Trophoblast cell (in vitro differentiated cells and primary cell): ENCODE measurements at regions not wholly inside any gene's neighbourhood (a gene's known extent, or its start where the extent isn't known, plus 50 kb on each side); places are given as distances from the start of the nearest gene placed in this dataset.

ENCODE experiments used
- DNase-seq, 2 donors: peaks; one replicate each; pipeline ENCODE4 v3.0.0-alpha.2; 2016
- H2AFZ ChIP-seq: 2 replicates; pipeline ENCODE4 v1.6.1; 2013; ENCODE audit warnings: low read length, moderate library complexity, mild to moderate bottlenecking; ENCODE audit not compliant: insufficient read depth, poor library complexity
- H2AK5ac ChIP-seq: 2 replicates; pipeline ENCODE4 v1.6.1; 2013; ENCODE audit warnings: mild to moderate bottlenecking, low read length
- H2BK120ac ChIP-seq: 2 replicates; pipeline ENCODE4 v1.6.1; 2013; ENCODE audit warnings: low read length, mild to moderate bottlenecking, moderate library complexity; ENCODE audit not compliant: insufficient read depth, poor library complexity
- H2BK12ac ChIP-seq: 2 replicates; pipeline ENCODE4 v1.6.1; 2013; ENCODE audit warnings: mild to moderate bottlenecking, low read length, moderate library complexity
- H2BK5ac ChIP-seq: 2 replicates; pipeline ENCODE4 v1.6.1; 2013; ENCODE audit warnings: low read length, low read depth, moderate library complexity, mild to moderate bottlenecking; ENCODE audit not compliant: poor library complexity
- H3K14ac ChIP-seq: 2 replicates; pipeline ENCODE4 v1.6.1; 2013; ENCODE audit warnings: mild to moderate bottlenecking, low read length
- H3K18ac ChIP-seq: 2 replicates; pipeline ENCODE4 v1.6.1; 2013; ENCODE audit warnings: mild to moderate bottlenecking, low read length
- H3K23ac ChIP-seq: 2 replicates; pipeline ENCODE4 v1.6.1; 2013; ENCODE audit warnings: low read length
- H3K27ac ChIP-seq: 2 replicates; pipeline ENCODE4 v1.5.1; 2013; ENCODE audit warnings: low read depth, mild to moderate bottlenecking, inconsistent platforms, low read length, moderate library complexity
- H3K27me3 ChIP-seq: 2 replicates; pipeline ENCODE4 v1.6.1; 2013; ENCODE audit warnings: inconsistent platforms, mild to moderate bottlenecking, low read length, moderate library complexity; ENCODE audit not compliant: insufficient read depth
- H3K36me3 ChIP-seq, 2 experiments: 1 replicate in 1 of 2; 2 replicates in 1 of 2; pipeline ENCODE4 v1.6.1; 2013; ENCODE audit warnings: low read length in 2 of 2, mild to moderate bottlenecking in 2 of 2, moderate library complexity in 1 of 2; ENCODE audit not compliant: insufficient read depth in 2 of 2, control insufficient read depth in 1 of 2
- H3K4ac ChIP-seq: 2 replicates; pipeline ENCODE4 v1.6.1; 2013; ENCODE audit warnings: low read depth, mild to moderate bottlenecking, low read length, moderate library complexity
- H3K4me1 ChIP-seq, 2 experiments: 1 replicate in 1 of 2; 2 replicates in 1 of 2; pipeline ENCODE4 v1.6.1; 2013; ENCODE audit warnings: low read length in 2 of 2, mild to moderate bottlenecking in 2 of 2, moderate library complexity in 1 of 2; ENCODE audit not compliant: insufficient read depth in 2 of 2, control insufficient read depth in 1 of 2
- H3K4me2 ChIP-seq: 2 replicates; pipeline ENCODE4 v1.6.1; 2013; ENCODE audit warnings: inconsistent platforms, mild to moderate bottlenecking, low read length, moderate library complexity
- H3K4me3 ChIP-seq: 2 replicates; pipeline ENCODE4 v1.5.1; 2013; ENCODE audit warnings: mild to moderate bottlenecking, low read depth, low read length, inconsistent platforms
- H3K79me1 ChIP-seq: one replicate; pipeline ENCODE4 v1.6.1; 2013; ENCODE audit warnings: low read length
- H3K79me2 ChIP-seq: 2 replicates; pipeline ENCODE4 v1.6.1; 2013; ENCODE audit warnings: low read length, mild to moderate bottlenecking; ENCODE audit not compliant: control insufficient read depth, insufficient read depth, poor library complexity
- H3K9ac ChIP-seq: 2 replicates; pipeline ENCODE4 v1.6.1; 2013; ENCODE audit warnings: mild to moderate bottlenecking, low read length
- H3K9me3 ChIP-seq: 2 replicates; pipeline ENCODE4 v1.6.1; 2013; ENCODE audit warnings: low read depth, mild to moderate bottlenecking, control low read depth, inconsistent platforms, low read length; ENCODE audit not compliant: insufficient read depth
- H4K12ac ChIP-seq: 2 replicates; pipeline ENCODE4 v1.6.1; 2013; ENCODE audit warnings: low read depth, mild to moderate bottlenecking, low read length, moderate library complexity
- H4K8ac ChIP-seq: 2 replicates; pipeline ENCODE4 v1.6.1; 2013; ENCODE audit warnings: low read depth, mild to moderate bottlenecking, low read length, moderate library complexity
- H4K91ac ChIP-seq: one replicate; pipeline ENCODE4 v1.6.1; 2013; ENCODE audit warnings: low read depth, mild to moderate bottlenecking, low read length, moderate library complexity
- WGBS: extraction: QIAGEN DNeasy Blood & Tissue Kit; methylation state at CpG from one replicate; pipeline ENCODE4 v1.1.7; 2013; ENCODE audit warnings: missing lambda C conversion rate; ENCODE audit not compliant: insufficient read length, insufficient coverage; ENCODE audit errors: extremely low coverage; 5-methylcytosine and 5-hydroxymethylcytosine counted together

GRCh38 chr13:53250977-53251376 lies 222.4 kb downstream of the OLFM4 start:
- no CpG with 5 or more reads among the region's 1 CpG for WGBS
- H2AK5ac ChIP-seq: no peak overlapping the region
- no peak overlapping the region for H3K4me3 ChIP-seq

GRCh38 chr13:53254500-53254899 lies 225.9 kb downstream of the OLFM4 start:
- Histone ChIP-seq H3K36me3 (no peaks in the 10 kb centered on the region), H3K4me1 (no peaks in the 10 kb centered on the region), H3K4ac (no peak overlapping the region), H3K4me3 (no peak overlapping the region), H3K79me2 (no peaks in the 10 kb centered on the region), H3K79me1 (no peaks in the 10 kb centered on the region), H2BK120ac (no peak overlapping the region), H2AK5ac (no peak overlapping the region), H3K14ac (no peak overlapping the region), H4K12ac (no peak overlapping the region), H4K91ac (no peak overlapping the region), H2BK12ac (no peak overlapping the region), H3K9ac (no peak overlapping the region), H3K23ac (no peak overlapping the region), H3K27ac (no peak overlapping the region), H4K8ac (no peak overlapping the region), H3K4me2 (no peak overlapping the region), H2AFZ (no peak overlapping the region), H3K9me3 (no peaks in the 10 kb centered on the region), H3K18ac (no peak overlapping the region), H2BK5ac (no peak overlapping the region), H3K27me3 (no peaks in the 10 kb centered on the region)
- peak in 1 of 2 donors; percentile 31 for DNase-seq
- no CpG with 5 or more reads among the region's 4 CpGs for WGBS

More at GRCh38 chr13:53250977-53251376, 222.4 kb downstream of the OLFM4 start:
- no peaks in the 10 kb centered on the region for H3K36me3 ChIP-seq
- H2BK120ac ChIP-seq: no peak overlapping the region
- no peak overlapping the region for H4K91ac ChIP-seq
- no peak overlapping the region for H4K8ac ChIP-seq
- no peak overlapping the region for H2BK12ac ChIP-seq
- H3K9ac ChIP-seq: no peak overlapping the region
- H3K4me1 ChIP-seq: no peaks in the 10 kb centered on the region
- H3K14ac ChIP-seq: no peak overlapping the region
- H3K79me1 ChIP-seq: no peaks in the 10 kb centered on the region
- no peak overlapping the region for H2AFZ ChIP-seq
- no peaks in the 10 kb centered on the region for H3K79me2 ChIP-seq
- no peaks in the 10 kb centered on the region for H3K27me3 ChIP-seq
- H3K18ac ChIP-seq: no peak overlapping the region
- H3K27ac ChIP-seq: no peak overlapping the region
- no peak overlapping the region for H3K4ac ChIP-seq
- no peaks in the 10 kb centered on the region for H3K9me3 ChIP-seq
- no peak for DNase-seq
- H4K12ac ChIP-seq: no peak overlapping the region
- no peak overlapping the region for H2BK5ac ChIP-seq
- no peak overlapping the region for H3K23ac ChIP-seq
- H3K4me2 ChIP-seq: no peak overlapping the region

DNA sequence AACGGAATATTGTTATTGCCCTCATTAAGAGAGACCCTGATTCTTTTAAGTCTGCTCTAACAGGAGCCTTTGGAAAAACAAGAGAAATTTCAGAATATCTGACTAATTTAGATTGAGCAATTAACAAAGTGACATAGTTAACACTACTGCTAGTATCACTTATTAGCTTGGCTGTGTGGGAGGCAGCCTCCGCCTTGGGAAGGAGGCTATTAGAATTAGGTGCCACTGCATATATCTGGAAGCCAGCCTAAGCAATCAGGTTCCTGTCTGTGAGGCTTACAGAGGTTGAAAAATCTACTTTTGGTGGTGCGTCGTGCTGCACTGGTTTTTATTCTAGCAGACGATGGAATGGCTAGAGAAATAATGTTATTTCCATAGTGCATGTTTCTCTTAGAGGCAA lies 227.2 kb downstream of the OLFM4 start:
- Histone ChIP-seq H3K9me3 (no peaks in the 10 kb centered on the region), H4K12ac (no peak overlapping the region), H3K36me3 (no peaks in the 10 kb centered on the region), H3K23ac (no peak overlapping the region), H2BK12ac (no peak overlapping the region), H4K8ac (no peak overlapping the region), H2BK120ac (no peak overlapping the region), H3K79me2 (no peaks in the 10 kb centered on the region), H2BK5ac (no peak overlapping the region), H3K27me3 (no peaks in the 10 kb centered on the region), H3K4ac (no peak overlapping the region), H3K14ac (no peak overlapping the region), H3K79me1 (no peaks in the 10 kb centered on the region), H3K4me3 (no peak overlapping the region), H3K27ac (no peak overlapping the region), H2AFZ (no peak overlapping the region), H3K9ac (no peak overlapping the region), H3K18ac (no peak overlapping the region), H4K91ac (no peak overlapping the region), H2AK5ac (no peak overlapping the region), H3K4me1 (no peaks in the 10 kb centered on the region), H3K4me2 (no peak overlapping the region)
- WGBS: no CpG with 5 or more reads among the region's 5 CpGs
- DNase-seq: no peak

DNA sequence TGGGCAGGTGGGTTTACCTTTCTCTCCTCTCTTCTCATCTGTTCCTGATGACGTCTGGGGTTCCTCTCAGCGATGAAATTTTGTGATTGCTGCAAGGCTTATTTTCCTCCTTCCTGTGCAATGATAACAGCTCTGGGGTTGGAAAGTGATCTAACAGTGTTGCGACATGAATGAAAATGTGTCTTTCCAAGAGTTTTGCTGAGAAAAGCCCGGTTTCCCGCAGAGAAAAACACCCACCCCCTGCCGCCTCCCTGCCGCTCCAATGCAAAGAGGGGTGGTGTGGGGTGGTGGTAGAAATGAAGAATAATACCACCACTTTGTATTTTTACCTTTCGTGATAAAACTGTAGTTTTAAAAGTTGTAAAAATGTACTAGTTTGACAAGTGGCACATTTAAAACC lies 232.0 kb downstream of the OLFM4 start:
- Histone ChIP-seq H2AK5ac (no peak overlapping the region), H3K9me3 (no peaks in the 10 kb centered on the region), H3K4me3 (no peak overlapping the region), H3K27me3 (no peaks in the 10 kb centered on the region), H3K79me2 (no peaks in the 10 kb centered on the region), H3K4me2 (no peak overlapping the region), H3K9ac (no peak overlapping the region), H3K36me3 (no peaks in the 10 kb centered on the region), H3K14ac (no peak overlapping the region), H2BK120ac (no peak overlapping the region), H2BK5ac (no peak overlapping the region), H3K79me1 (no peaks in the 10 kb centered on the region), H3K4me1 (no peaks in the 10 kb centered on the region), H2AFZ (no peak overlapping the region), H3K27ac (no peak overlapping the region), H4K12ac (no peak overlapping the region), H3K18ac (no peak overlapping the region), H4K91ac (no peak overlapping the region), H4K8ac (no peak overlapping the region), H2BK12ac (no peak overlapping the region), H3K4ac (no peak overlapping the region), H3K23ac (no peak overlapping the region)
- WGBS: no CpG with 5 or more reads among the region's 8 CpGs
- DNase-seq: no peak
